ENCODE measurements at regions not wholly inside any gene's neighbourhood (a gene's known extent, or its start where the extent isn't known, plus 50 kb on each side); places are given as distances from the start of the nearest gene placed in this dataset.
"Not testable (repeated sequence)": the region's sequence is repeated elsewhere in the genome, so short reads cannot be mapped to it uniquely, and the experiment has no call there.

GRCh38 chr10:11663763-11664555 is 52.5 kb upstream of the USP6NL start:
- DNase-seq, result no peak

- DNase-seq, result not testable (repeated sequence)
Observed at GRCh38 chr10:11663126-11663515, 51.7 kb upstream of the USP6NL start.

GRCh38 chr10:11661441-11661840 is 50.0 kb upstream of the USP6NL start:
- no peak for DNase-seq
